IMR-90 (cell line): ENCODE measurements at regions not wholly inside any gene's neighbourhood (a gene's known extent, or its start where the extent isn't known, plus 50 kb on each side); places are given as distances from the start of the nearest gene placed in this dataset.

ENCODE experiments used
- ATAC-seq: fragments of 200-7000 bp; cut with Tn5 transposase; 2 replicates; pipeline ENCODE4 v1.9.1; 2020; ENCODE audit warnings: low read depth, mild to moderate bottlenecking, moderate library complexity
- BruUV-seq: library from RNA; stranded (reverse); fragments of 400-500 nt; replicated peaks from 2 replicates; lab custom pipeline; 2021; lab: Mats Ljungman, UMichigan
- CTCF ChIA-PET: fragments of 300-600 bp; formaldehyde crosslinking; extraction: SDS; loops from one replicate; lab custom pipeline; 2021; ENCODE audit warnings: antibody characterized with exemption; lab: Yijun Ruan, JAX
- POLR2A ChIA-PET: fragments of 300-600 bp; sonication (Branson Sonifier 250); formaldehyde crosslinking; loops from one replicate; lab custom pipeline; 2022; ENCODE audit warnings: antibody characterized with exemption; ENCODE audit not compliant: unreplicated experiment; lab: Charles Lee
- DNase-seq: peaks from one replicate; pipeline ENCODE4 v3.0.0; 2013
- H2AFZ ChIP-seq: replicated peaks from 2 replicates; pipeline ENCODE3; 2013; ENCODE audit warnings: low read length, mild to moderate bottlenecking; ENCODE audit not compliant: poor library complexity
- H2AK5ac ChIP-seq: 2 replicates; pipeline ENCODE4 v1.6.1; 2013; ENCODE audit warnings: low read depth, low read length, inconsistent platforms
- H2AK9ac ChIP-seq: replicated peaks from 2 replicates; pipeline ENCODE3; 2013; ENCODE audit warnings: mild to moderate bottlenecking, low read depth, low read length, moderate library complexity; ENCODE audit not compliant: poor library complexity
- H2BK120ac ChIP-seq: 2 replicates; pipeline ENCODE4 v1.6.1; 2013; ENCODE audit warnings: low read depth, low read length, inconsistent platforms
- H2BK15ac ChIP-seq: 3 replicates; pipeline ENCODE4 v1.6.1; 2013; ENCODE audit warnings: low read depth, low read length, inconsistent platforms
- H2BK20ac ChIP-seq: 2 replicates; pipeline ENCODE4 v1.6.1; 2013; ENCODE audit warnings: low read depth, mild to moderate bottlenecking, inconsistent platforms, low read length, moderate library complexity
- H2BK5ac ChIP-seq: 2 replicates; pipeline ENCODE4 v1.6.1; 2013; ENCODE audit warnings: mild to moderate bottlenecking, low read depth, low read length, inconsistent platforms; ENCODE audit not compliant: poor library complexity, severe bottlenecking
- H3K14ac ChIP-seq: replicated peaks from 2 replicates; pipeline ENCODE4 v1.6.1; 2013; ENCODE audit warnings: low read depth, low read length, inconsistent platforms
- H3K18ac ChIP-seq: 2 replicates; pipeline ENCODE4 v1.6.1; 2013; ENCODE audit warnings: low read depth, low read length, control low read depth
- H3K23ac ChIP-seq: 2 replicates; pipeline ENCODE4 v1.6.1; 2013; ENCODE audit warnings: low read depth, low read length, inconsistent platforms
- H3K27ac ChIP-seq: 2 replicates; pipeline ENCODE4 v1.5.1; 2013; ENCODE audit warnings: mild to moderate bottlenecking, control low read depth, low read length; ENCODE audit not compliant: insufficient read depth
- H3K27me3 ChIP-seq: 2 replicates; pipeline ENCODE4 v1.6.1; 2013; ENCODE audit warnings: low read length; ENCODE audit not compliant: control insufficient read depth, insufficient read depth
- H3K36me3 ChIP-seq: 2 replicates; pipeline ENCODE4 v1.6.1; 2013; ENCODE audit warnings: low read length, mixed read lengths; ENCODE audit not compliant: control insufficient read depth, insufficient read depth
- H3K4ac ChIP-seq: 2 replicates; pipeline ENCODE4 v1.6.1; 2013; ENCODE audit warnings: low read depth, low read length, inconsistent platforms
- H3K4me1 ChIP-seq: 2 replicates; pipeline ENCODE4 v1.6.1; 2013; ENCODE audit warnings: low read length, mixed read lengths; ENCODE audit not compliant: control insufficient read depth, insufficient read depth
- H3K4me2 ChIP-seq: 2 replicates; pipeline ENCODE4 v1.6.1; 2013; ENCODE audit warnings: low read depth, mild to moderate bottlenecking, control low read depth, low read length, moderate library complexity
- H3K4me3 ChIP-seq: 2 replicates; pipeline ENCODE4 v1.5.1; 2013; ENCODE audit warnings: low read depth, mild to moderate bottlenecking, control low read depth, low read length, moderate library complexity; ENCODE audit not compliant: insufficient read depth
- H3K56ac ChIP-seq: 2 replicates; pipeline ENCODE4 v1.6.1; 2013; ENCODE audit warnings: low read length, inconsistent platforms; ENCODE audit not compliant: insufficient read depth; ENCODE audit errors: extremely low read depth
- H3K79me1 ChIP-seq, 2 experiments: 2 replicates each; pipeline ENCODE4 v1.6.1; 2013; ENCODE audit warnings: low read length in 2 of 2, inconsistent platforms in 1 of 2, low read depth in 1 of 2
- H3K9ac ChIP-seq: 2 replicates; pipeline ENCODE4 v1.6.1; 2013; ENCODE audit warnings: low read depth, low read length, control low read depth
- H3K9me1 ChIP-seq: 2 replicates; pipeline ENCODE4 v1.6.1; 2013; ENCODE audit warnings: low read length, inconsistent platforms; ENCODE audit not compliant: insufficient read depth
- H3K9me3 ChIP-seq: 2 replicates; pipeline ENCODE4 v1.6.1; 2013; ENCODE audit warnings: low read length; ENCODE audit not compliant: control insufficient read depth, insufficient read depth
- H4K20me1 ChIP-seq: 2 replicates; pipeline ENCODE4 v1.6.1; 2013; ENCODE audit warnings: low read length, inconsistent platforms; ENCODE audit not compliant: insufficient read depth
- H4K5ac ChIP-seq: 2 replicates; pipeline ENCODE4 v1.6.1; 2013; ENCODE audit warnings: mild to moderate bottlenecking, low read depth, low read length, control low read depth
- H4K8ac ChIP-seq, 2 experiments: 2 replicates each; pipeline ENCODE4 v1.6.1; 2013; ENCODE audit warnings: low read depth in 2 of 2, low read length in 2 of 2, control low read depth in 1 of 2, inconsistent platforms in 1 of 2
- H4K91ac ChIP-seq: 2 replicates; pipeline ENCODE4 v1.6.1; 2013; ENCODE audit warnings: low read depth, low read length, inconsistent platforms; ENCODE audit not compliant: insufficient read depth
- BHLHE40 ChIP-seq: fragments of 150-350 bp; IDR thresholded peaks from 2 replicates; pipeline ENCODE4 v1.6.1; 2016; ENCODE audit warnings: mild to moderate bottlenecking, low read depth, low read length
- CEBPB ChIP-seq: IDR thresholded peaks from 2 replicates; pipeline ENCODE4 v1.6.1; 2012; ENCODE audit warnings: low read depth, low read length, improper control_type of control experiment
- MAFK ChIP-seq: IDR thresholded peaks from 2 replicates; pipeline ENCODE4 v1.6.1; 2012; ENCODE audit warnings: low read depth, low read length, improper control_type of control experiment
- MAZ ChIP-seq: IDR thresholded peaks from 2 replicates; pipeline ENCODE4 v1.6.1; 2012; ENCODE audit warnings: low read depth, mild to moderate bottlenecking, low read length, improper control_type of control experiment, moderate library complexity, borderline replicate concordance
- RFX5 ChIP-seq: IDR thresholded peaks from 2 replicates; pipeline ENCODE4 v1.8.0; 2012; ENCODE audit warnings: low read depth, mild to moderate bottlenecking, low read length, moderate library complexity
- WGBS, 2 experiments: methylation state at CpG; one replicate each; pipeline versions ENCODE4 v1.1.5 to v1.1.7; 2013; ENCODE audit warnings: missing lambda C conversion rate in 2 of 2; ENCODE audit not compliant: insufficient read length in 1 of 2; ENCODE audit errors: extremely low coverage in 2 of 2; 5-methylcytosine and 5-hydroxymethylcytosine counted together
- dilution Hi-C: fragments of 300-500 bp; cut with HindIII; formaldehyde crosslinking; loops from one replicate; pipeline ENCODE4 v1.14.3; 2018; ENCODE audit warnings: low sequenced_read_pairs; ENCODE audit not compliant: unreplicated experiment
- in situ Hi-C: fragments of 300-500 bp; cut with MboI; formaldehyde crosslinking; loops from 3 replicates; pipeline ENCODE4 v1.14.3; 2019; ENCODE audit warnings: low sequenced_read_pairs, inconsistent platforms, mixed read lengths
- intact Hi-C: fragments of 100-400 bp; cut with micrococcal nuclease; formaldehyde crosslinking; loops from 2 replicates; pipeline ENCODE4 v1.10.0; 2022

DNA sequence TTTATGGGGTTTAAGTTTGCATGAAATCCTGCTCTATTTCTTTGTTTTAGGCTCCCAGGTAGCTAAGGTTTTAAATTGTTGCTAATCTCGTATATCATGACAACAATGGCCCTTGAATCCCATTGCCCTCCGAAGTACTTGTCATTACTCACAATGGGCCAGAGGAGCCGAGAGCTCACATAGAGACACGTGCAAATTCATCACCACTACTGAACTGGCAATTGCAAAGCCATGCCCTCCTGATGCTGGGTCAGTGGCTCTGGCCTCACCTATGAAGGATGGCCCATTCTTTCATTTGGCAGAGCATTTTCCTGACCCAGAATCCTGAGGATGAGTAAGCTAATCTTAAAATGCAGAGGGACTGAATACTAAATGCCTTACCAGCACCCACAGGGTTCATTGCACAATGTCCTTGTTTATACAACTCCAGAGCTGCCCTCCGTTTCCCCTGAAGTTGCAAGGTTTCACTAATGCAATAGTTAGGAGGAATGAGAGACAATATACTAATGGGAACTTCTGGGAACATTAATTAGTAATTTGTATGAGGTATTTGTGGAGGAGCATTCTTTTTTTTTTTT is 71.6 kb upstream of the GAREM1 start:
- H3K36me3 ChIP-seq = no peaks in the 10 kb centered on the region
- ATAC-seq = 0 out of 2 replicates have a peak, but pooled peaks have one; percentile 37
- no TSS peak for BruUV-seq
- CTCF ChIA-PET = no interaction called here
- H4K20me1 ChIP-seq = no peaks in the 10 kb centered on the region
- no peak overlapping the region for H2AK5ac ChIP-seq
- POLR2A ChIA-PET = no interaction called here
- no peak overlapping the region for H3K4ac ChIP-seq
- H3K4me2 ChIP-seq = no peak overlapping the region
- no peak overlapping the region for H3K56ac ChIP-seq
- H4K91ac ChIP-seq = no peak overlapping the region
- no peak overlapping the region for H2BK15ac ChIP-seq
- no peak overlapping the region for H4K8ac ChIP-seq
- no peak overlapping the region for H3K23ac ChIP-seq
- no peak overlapping the region for H3K27ac ChIP-seq
- H3K9me3 ChIP-seq = no peaks in the 10 kb centered on the region
- dilution Hi-C loops = no loop called here
- peak; percentile 5 for DNase-seq
- TF ChIP-seq MAZ = no peak
- TF ChIP-seq MAFK = no peak
- peak; percentile 52; the same call in 1 of the 2 replicates for TF ChIP-seq CEBPB
- no peak for TF ChIP-seq RFX5
- TF ChIP-seq BHLHE40 = no peak
- no peak overlapping the region for H2BK20ac ChIP-seq
- in situ Hi-C loops = no loop called here
- H3K4me1 ChIP-seq = no peaks in the 10 kb centered on the region
- no peak overlapping the region for H2AK9ac ChIP-seq
- no peak overlapping the region for H2AFZ ChIP-seq
- no peaks in the 10 kb centered on the region for H3K27me3 ChIP-seq
- no peak overlapping the region for H3K18ac ChIP-seq
- no peaks in the 10 kb centered on the region for H3K79me1 ChIP-seq
- no peak overlapping the region for H3K14ac ChIP-seq
- 50% methylated on average over 2 of the region's 5 CpGs; no CpG with 5 or more reads in 1 of the 2 experiments for WGBS, 2 experiments
- intact Hi-C loops = no loop called here
- H2BK5ac ChIP-seq = no peak overlapping the region
- no peak overlapping the region for H2BK120ac ChIP-seq
- H3K9ac ChIP-seq = no peak overlapping the region
- H3K9me1 ChIP-seq = no peaks in the 10 kb centered on the region
- no peak overlapping the region for H4K5ac ChIP-seq
- H3K4me3 ChIP-seq = no peak overlapping the region
